GM18519 (cell line): ENCODE measurements at regions not wholly inside any gene's neighbourhood (a gene's known extent, or its start where the extent isn't known, plus 50 kb on each side); places are given as distances from the start of the nearest gene placed in this dataset.
"Not testable (repeated sequence)": the region's sequence is repeated elsewhere in the genome, so short reads cannot be mapped to it uniquely, and the experiment has no call there.

ENCODE experiments used
- ATAC-seq: cut with Tn5 transposase; IDR thresholded peaks from one replicate; pipeline ENCODE4 v1.9.1; 2021; ENCODE audit warnings: mild to moderate bottlenecking, moderate library complexity; ENCODE audit not compliant: unreplicated experiment, low FRiP score

GRCh38 chr22:48920776-48921241 lies 906.9 kb downstream of the BRD1 start:
- ATAC-seq: no peak

GRCh38 chr22:48919851-48920589 lies 907.7 kb downstream of the BRD1 start:
- ATAC-seq: no peak

DNA sequence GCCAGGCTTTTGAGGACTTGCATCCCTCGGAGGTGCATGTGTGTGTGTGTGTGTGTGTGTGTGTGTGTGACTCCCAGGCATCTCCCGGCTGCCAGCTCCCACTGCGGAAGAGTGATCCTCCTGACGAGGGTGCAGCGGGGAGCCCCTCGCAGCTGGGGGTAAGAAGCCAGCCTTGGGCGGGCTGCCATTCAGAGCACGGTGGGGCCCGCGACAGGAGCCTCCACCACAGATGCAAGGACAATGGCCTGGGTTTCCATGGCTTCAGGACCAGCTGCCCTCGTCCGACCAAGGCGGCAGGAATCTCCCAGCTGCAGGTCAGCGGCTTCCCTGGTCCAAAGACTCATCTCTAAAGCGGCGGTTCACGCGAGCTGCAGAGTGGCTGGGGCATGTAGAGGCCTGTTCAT lies 908.5 kb downstream of the BRD1 start:
- ATAC-seq: no peak

GRCh38 chr22:48918585-48919186 lies 909.0 kb downstream of the BRD1 start:
- ATAC-seq: no peak

GRCh38 chr22:48912356-48913066 lies 915.2 kb downstream of the BRD1 start:
- ATAC-seq: not testable (repeated sequence)

- not testable (repeated sequence) for ATAC-seq
Observed at GRCh38 chr22:48911647-48912046, 916.0 kb downstream of the BRD1 start.

GRCh38 chr22:48911067-48911466 lies 916.6 kb downstream of the BRD1 start:
- ATAC-seq: not testable (repeated sequence)

GRCh38 chr22:48908547-48908946 lies 919.1 kb downstream of the BRD1 start:
- no peak for ATAC-seq

DNA sequence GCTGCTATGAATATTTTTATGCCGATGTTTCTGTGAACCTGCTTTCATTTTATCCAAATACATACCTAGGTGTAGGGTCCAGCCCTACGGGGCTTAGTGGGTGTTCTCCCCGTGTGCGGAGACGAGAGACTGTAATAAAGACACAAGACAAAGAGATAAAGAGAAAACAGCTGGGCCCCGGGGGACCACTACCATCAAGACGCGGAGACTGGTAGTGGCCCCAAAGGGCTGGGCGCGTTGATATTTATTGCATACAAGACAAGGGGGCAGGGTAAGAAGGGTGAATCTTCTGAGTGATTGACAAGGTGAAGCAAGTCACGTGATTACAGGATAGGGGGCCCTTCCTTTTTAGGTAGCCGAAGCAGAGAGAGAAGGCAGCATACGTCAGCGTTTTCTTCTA lies 920.1 kb downstream of the BRD1 start:
- no peak for ATAC-seq

DNA sequence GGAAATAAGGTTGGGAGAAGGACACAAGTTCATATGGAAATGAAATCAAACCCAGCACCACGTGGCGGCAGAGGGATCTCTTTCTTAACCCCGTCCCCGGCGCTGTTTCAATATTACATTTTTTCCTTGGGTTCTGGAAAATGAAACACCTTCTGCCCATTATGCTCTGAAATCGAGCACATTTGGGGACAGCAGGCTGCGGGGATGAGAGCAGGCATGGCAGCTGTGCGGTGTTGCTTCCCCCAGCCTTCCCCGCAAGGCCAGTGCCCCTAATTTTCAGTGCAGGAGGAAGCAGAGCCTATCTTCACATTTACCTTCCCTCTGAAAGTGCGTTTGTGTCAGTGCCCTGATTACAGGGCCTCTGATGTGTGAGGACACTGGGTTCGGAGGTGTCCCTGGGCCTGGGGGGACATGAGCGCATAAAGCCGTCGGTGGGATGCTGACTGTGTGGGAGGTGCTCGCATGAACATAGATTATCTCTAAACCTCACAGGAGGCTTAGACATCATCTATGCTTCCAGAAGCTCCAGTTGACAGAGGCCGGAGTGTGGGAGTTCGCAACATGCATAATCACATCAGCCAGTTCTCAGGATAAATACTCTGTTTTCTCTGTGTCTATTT lies 921.3 kb downstream of the BRD1 start:
- ATAC-seq: no peak

GRCh38 chr22:48905206-48905975 lies 922.3 kb downstream of the BRD1 start:
- no peak for ATAC-seq

DNA sequence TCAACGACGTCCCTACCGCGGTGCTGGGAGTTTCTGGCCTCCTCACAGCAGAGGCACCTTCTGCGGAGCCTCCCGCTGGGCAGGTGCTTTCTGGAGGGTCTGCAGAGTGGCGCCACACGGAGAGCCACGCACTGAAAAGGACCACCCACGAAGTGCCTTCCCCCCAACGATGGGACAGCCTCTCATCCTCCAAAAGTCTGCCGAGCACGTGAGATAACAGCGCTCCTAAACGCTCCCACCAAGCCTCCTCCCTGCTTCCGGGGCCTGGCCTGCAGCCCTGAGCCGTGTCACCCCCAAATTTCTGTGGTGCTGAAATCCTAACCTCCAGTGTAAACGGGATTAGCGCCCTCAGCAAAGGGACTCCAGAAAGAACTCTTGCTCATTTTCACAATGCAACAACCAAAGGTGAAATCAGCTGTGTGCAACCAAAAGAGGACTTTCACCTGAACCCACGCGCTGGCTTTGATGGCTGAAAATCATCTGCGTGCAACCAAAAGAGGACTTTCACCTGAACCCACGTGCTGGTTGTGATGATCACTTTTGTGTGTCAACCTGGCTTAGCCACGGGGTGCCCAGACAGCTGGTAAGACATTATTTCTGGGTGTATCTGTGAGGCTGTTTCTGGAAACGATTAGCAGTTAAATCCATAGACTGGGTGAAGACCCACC lies 924.6 kb downstream of the BRD1 start:
- no peak for ATAC-seq

GRCh38 chr22:48902001-48902869 lies 925.4 kb downstream of the BRD1 start:
- ATAC-seq: no peak

- ATAC-seq: no peak
Observed at GRCh38 chr22:48901324-48901723, 926.3 kb downstream of the BRD1 start.

DNA sequence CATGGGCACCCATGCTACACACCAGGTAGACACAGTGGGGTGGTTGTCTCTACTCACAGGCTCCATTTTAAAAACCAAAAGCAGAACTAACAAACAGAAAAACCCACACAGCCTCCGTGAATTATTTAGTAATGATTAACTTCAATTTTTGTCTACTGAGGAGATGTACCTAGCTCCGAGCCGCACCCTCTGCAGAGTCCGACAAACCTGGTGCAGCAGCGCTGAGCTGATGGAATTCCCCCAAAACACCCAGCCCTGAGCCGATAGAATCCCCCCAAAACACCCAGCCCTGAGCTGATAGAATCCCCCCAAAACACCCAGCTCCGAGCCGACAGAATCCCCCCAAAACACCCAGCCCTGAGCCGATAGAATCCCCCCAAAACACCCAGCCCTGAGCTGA lies 927.0 kb downstream of the BRD1 start:
- no peak for ATAC-seq

- ATAC-seq: no peak
Observed at GRCh38 chr22:48900327-48900597, 927.4 kb downstream of the BRD1 start.

DNA sequence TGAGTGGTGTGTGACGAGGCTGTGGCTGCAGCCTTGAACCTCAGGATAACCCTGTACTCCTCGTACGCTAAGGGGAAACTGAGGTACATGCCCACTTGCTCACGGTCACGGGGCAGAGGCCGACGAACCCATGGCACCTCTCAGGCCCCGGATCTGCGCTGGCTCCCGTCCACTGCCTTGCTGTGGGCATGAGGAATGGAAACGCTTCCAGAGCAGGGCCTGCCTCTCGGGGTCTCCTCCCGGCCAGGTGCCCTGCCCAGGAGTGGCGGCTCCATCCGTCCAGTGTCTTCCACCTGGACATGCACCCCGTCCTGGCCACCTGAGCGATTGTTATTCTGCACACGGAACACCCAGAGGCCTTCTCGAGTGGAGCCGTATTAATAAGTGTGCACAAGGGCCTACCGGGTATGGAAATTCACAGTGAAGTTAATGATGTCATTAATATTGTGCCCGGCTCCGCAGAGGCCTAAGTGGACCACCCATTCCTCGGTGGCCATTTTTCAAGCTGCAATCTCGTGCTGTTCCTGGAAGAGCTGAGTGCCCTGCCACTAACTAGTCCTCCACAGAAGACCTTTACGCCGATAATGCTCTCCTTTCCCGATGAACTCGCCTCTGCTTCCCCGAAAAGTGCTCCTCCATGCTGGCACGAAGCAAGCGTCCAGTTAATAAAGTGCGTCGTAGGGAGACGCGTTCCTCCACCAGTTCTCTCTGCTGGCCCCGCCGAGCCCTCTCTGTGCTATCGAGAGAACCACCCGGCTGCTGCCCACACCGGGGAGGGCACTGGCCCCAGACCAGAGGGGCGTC lies 927.9 kb downstream of the BRD1 start:
- no peak for ATAC-seq

GRCh38 chr22:48898524-48899250 lies 929.0 kb downstream of the BRD1 start:
- ATAC-seq: no peak
